ENCODE measurements at regions not wholly inside any gene's neighbourhood (a gene's known extent, or its start where the extent isn't known, plus 50 kb on each side); places are given as distances from the start of the nearest gene placed in this dataset.

DNA sequence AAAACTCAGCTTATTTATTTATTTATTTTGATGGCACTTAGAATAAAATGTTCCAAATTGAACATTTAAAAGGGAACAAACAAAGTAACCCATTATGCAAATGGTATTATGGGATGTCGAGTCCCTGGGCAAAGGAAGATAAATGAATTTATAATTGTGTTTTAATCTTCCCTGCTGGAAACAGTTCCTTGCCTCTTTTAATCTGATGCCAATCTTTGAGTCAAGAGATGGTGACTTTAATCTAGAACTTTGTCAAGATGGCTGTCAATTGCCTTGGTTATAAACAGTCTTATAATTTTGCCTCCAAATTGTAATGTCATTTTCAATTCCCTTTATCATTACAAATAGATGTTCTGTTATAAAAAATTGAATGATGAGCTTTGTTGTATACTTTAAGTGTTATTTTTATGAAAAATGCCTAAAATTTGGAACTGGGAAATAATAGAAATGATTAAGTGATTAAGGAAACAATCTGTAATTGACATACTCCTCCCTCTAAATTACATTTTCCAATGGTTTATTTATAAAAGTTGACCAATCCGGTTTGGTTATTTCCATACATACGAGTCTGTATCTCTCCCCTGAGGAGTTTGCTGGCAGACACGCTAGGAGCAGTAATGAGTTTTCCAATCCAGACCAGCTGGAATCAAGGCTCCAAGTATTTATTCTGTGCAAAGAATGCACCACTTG, 134.9 kb upstream of the FRMD6 start:
- TF ChIP-seq GATA3 (IDR thresholded peaks at IDR 0.05; ENCODE audit: low read depth, low read length) = no peak
- no peak for TF ChIP-seq GATA2 (IDR thresholded peaks at IDR 0.05; ENCODE audit: low read depth, low read length)

All from SH-SY5Y (cell line).